CD1c-positive myeloid dendritic cell (primary cell): ENCODE measurements at regions not wholly inside any gene's neighbourhood (a gene's known extent, or its start where the extent isn't known, plus 50 kb on each side); places are given as distances from the start of the nearest gene placed in this dataset.

Source experiments
- DNase-seq: peaks from one replicate; pipeline ENCODE4 v3.0.0-alpha.2; 2016; ENCODE audit errors: extremely low spot score

- no peak for DNase-seq
These were observed 58.5 kb upstream of the RAB27B start for GRCh38 chr18:54769526-54770464.

- DNase-seq: no peak
These were observed 56.2 kb upstream of the RAB27B start for GRCh38 chr18:54772056-54772455.

GRCh38 chr18:54774423-54774822 is 53.9 kb upstream of the RAB27B start:
- DNase-seq: no peak

GRCh38 chr18:54774981-54775665 is 53.2 kb upstream of the RAB27B start:
- no peak for DNase-seq

- no peak for DNase-seq
These were observed 52.6 kb upstream of the RAB27B start for GRCh38 chr18:54775686-54776085.

GRCh38 chr18:54776282-54776977 is 51.8 kb upstream of the RAB27B start:
- peak; percentile 16 for DNase-seq

GRCh38 chr18:54777118-54777791 is 51.0 kb upstream of the RAB27B start:
- DNase-seq: no peak

GRCh38 chr18:54777989-54778388 is 50.3 kb upstream of the RAB27B start:
- DNase-seq: no peak
